HTR-8/SVneo (cell line): ENCODE measurements at regions not wholly inside any gene's neighbourhood (a gene's known extent, or its start where the extent isn't known, plus 50 kb on each side); places are given as distances from the start of the nearest gene placed in this dataset.

Source experiments
- DNase-seq: peaks from one replicate; pipeline ENCODE4 v3.0.0; 2011; ENCODE audit warnings: low spot score, mixed read lengths; ENCODE audit not compliant: insufficient read length
- FAIRE-seq: peaks from 2 replicates; lab custom pipeline; 2011; peaks lifted over from hg19 to GRCh38; lab: Jason Lieb, UNC

- FAIRE-seq (no peak), DNase-seq (no peak)
These were observed 383.3 kb upstream of the DDHD1 start for GRCh38 chr14:53536446-53536845.

GRCh38 chr14:53534841-53535240, 381.7 kb upstream of the DDHD1 start:
- FAIRE-seq (no peak), DNase-seq (no peak)

GRCh38 chr14:53533384-53533970, 380.4 kb upstream of the DDHD1 start:
- DNase-seq (no peak), FAIRE-seq (peak; percentile 60)

- no peak for DNase-seq
- peak; percentile 93 for FAIRE-seq
These were observed 379.7 kb upstream of the DDHD1 start for GRCh38 chr14:53532853-53533252.

GRCh38 chr14:53531730-53532129, 378.6 kb upstream of the DDHD1 start:
- peak; percentile 9 for FAIRE-seq

GRCh38 chr14:53531156-53531555, 378.0 kb upstream of the DDHD1 start:
- DNase-seq, result no peak
- FAIRE-seq, result peak; percentile 9

More at GRCh38 chr14:53531730-53532129, 378.6 kb upstream of the DDHD1 start:
- DNase-seq, result no peak

GRCh38 chr14:53529519-53529918, 376.4 kb upstream of the DDHD1 start:
- DNase-seq (no peak), FAIRE-seq (no peak)

- FAIRE-seq (no peak), DNase-seq (no peak)
These were observed 375.1 kb upstream of the DDHD1 start for GRCh38 chr14:53528185-53528671.

- peak; percentile 40 for FAIRE-seq
- DNase-seq, result no peak
These were observed 373.1 kb upstream of the DDHD1 start for GRCh38 chr14:53526200-53526599.

- FAIRE-seq (peak; percentile 23), DNase-seq (no peak)
These were observed 372.5 kb upstream of the DDHD1 start for GRCh38 chr14:53525608-53526007.

- DNase-seq (no peak), FAIRE-seq (no peak)
These were observed 371.3 kb upstream of the DDHD1 start for GRCh38 chr14:53524391-53524790.

- no peak for FAIRE-seq
These were observed 370.1 kb upstream of the DDHD1 start for GRCh38 chr14:53523226-53523625.

GRCh38 chr14:53520078-53520928, 367.2 kb upstream of the DDHD1 start:
- no peak for DNase-seq
- FAIRE-seq, result peak; percentile 40

More at GRCh38 chr14:53523226-53523625, 370.1 kb upstream of the DDHD1 start:
- DNase-seq, result no peak

- DNase-seq (no peak), FAIRE-seq (peak; percentile 4)
These were observed 366.0 kb upstream of the DDHD1 start for GRCh38 chr14:53519137-53519536.

GRCh38 chr14:53517270-53517960, 364.3 kb upstream of the DDHD1 start:
- FAIRE-seq, result peak; percentile 70

GRCh38 chr14:53516261-53516774, 363.2 kb upstream of the DDHD1 start:
- DNase-seq (no peak), FAIRE-seq (peak; percentile 59)

More at GRCh38 chr14:53517270-53517960, 364.3 kb upstream of the DDHD1 start:
- no peak for DNase-seq

GRCh38 chr14:53515276-53515675, 362.2 kb upstream of the DDHD1 start:
- FAIRE-seq (peak; percentile 81), DNase-seq (no peak)

- DNase-seq (no peak), FAIRE-seq (peak; percentile 49)
These were observed 361.1 kb upstream of the DDHD1 start for GRCh38 chr14:53514197-53514596.

GRCh38 chr14:53510281-53510912, 357.3 kb upstream of the DDHD1 start:
- no peak for FAIRE-seq
- DNase-seq, result no peak
